DOHH2 (cell line): ENCODE measurements at regions not wholly inside any gene's neighbourhood (a gene's known extent, or its start where the extent isn't known, plus 50 kb on each side); places are given as distances from the start of the nearest gene placed in this dataset.

Experiments used
- EZH2phosphoT487 ChIP-seq: fragments of 200-600 bp; sonication (generic); IDR thresholded peaks from 2 replicates; pipeline ENCODE4 v1.6.1; 2017; ENCODE audit warnings: borderline replicate concordance, mild to moderate bottlenecking, antibody characterized with exemption, low read length, moderate library complexity, mixed read lengths
- TF ChIP-seq, protein P1 (sequence below): fragments of 200-600 bp; sonication (generic); IDR thresholded peaks from one replicate; pipeline ENCODE4 v1.5.1; 2014; ENCODE audit warnings: antibody characterized with exemption, mild to moderate bottlenecking, low read depth, low read length; ENCODE audit not compliant: poor library complexity, severe bottlenecking

GRCh38 chr10:60627778-60628748 is 150.2 kb upstream of the CDK1 start:
- TF ChIP-seq, protein P1, sequence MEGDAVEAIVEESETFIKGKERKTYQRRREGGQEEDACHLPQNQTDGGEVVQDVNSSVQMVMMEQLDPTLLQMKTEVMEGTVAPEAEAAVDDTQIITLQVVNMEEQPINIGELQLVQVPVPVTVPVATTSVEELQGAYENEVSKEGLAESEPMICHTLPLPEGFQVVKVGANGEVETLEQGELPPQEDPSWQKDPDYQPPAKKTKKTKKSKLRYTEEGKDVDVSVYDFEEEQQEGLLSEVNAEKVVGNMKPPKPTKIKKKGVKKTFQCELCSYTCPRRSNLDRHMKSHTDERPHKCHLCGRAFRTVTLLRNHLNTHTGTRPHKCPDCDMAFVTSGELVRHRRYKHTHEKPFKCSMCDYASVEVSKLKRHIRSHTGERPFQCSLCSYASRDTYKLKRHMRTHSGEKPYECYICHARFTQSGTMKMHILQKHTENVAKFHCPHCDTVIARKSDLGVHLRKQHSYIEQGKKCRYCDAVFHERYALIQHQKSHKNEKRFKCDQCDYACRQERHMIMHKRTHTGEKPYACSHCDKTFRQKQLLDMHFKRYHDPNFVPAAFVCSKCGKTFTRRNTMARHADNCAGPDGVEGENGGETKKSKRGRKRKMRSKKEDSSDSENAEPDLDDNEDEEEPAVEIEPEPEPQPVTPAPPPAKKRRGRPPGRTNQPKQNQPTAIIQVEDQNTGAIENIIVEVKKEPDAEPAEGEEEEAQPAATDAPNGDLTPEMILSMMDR, result no peak
- no peak for TF ChIP-seq EZH2phosphoT487
